ENCODE measurements at regions not wholly inside any gene's neighbourhood (a gene's known extent, or its start where the extent isn't known, plus 50 kb on each side); places are given as distances from the start of the nearest gene placed in this dataset.

DNA sequence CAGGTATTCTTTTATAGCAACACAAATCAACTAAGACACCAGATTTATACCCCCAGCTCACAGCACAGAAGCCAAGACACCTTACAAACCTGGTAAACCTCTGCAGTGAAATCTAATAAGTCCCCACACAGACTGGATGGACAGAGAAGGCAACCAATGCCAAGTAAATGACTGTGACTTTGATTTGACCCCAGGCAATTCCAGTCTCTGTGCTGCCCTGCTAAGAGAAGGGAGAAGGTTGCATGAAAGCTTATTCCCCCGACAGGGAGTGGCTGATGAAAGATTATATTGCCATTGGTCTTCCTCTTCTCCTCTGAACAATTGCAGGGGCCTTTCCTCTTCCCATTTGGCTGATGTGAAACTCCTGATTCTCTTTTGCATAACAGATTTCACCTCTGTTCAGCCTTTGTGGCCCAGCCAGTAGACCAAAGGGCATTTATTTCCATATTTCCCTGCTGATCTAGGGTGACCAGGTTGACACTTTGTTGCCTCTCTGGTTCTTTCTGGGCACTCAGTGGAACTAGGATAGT, 107.6 kb downstream of the ADRB2 start (continued):
- TF ChIP-seq POU5F1 (IDR thresholded peaks at IDR 0.05; ENCODE audit: low read depth, low read length) (no peak), ZNF274 (IDR thresholded peaks at IDR 0.05; ENCODE audit: borderline replicate concordance, extremely low read depth, low read length) (no peak)

All from H1 (cell line).